Adrenal gland (tissue), 9 donors: ENCODE measurements at regions not wholly inside any gene's neighbourhood (a gene's known extent, or its start where the extent isn't known, plus 50 kb on each side); places are given as distances from the start of the nearest gene placed in this dataset.

Experiments
- DNase-seq, 7 donors: peaks; one replicate each; pipeline ENCODE4 v3.0.0-alpha.2; 2019 to 2020
- H3K27ac ChIP-seq, 5 donors: fragments of 200-600 bp; sonication (generic) in 4 of 5; 1 replicate in 3 of 5; 2 replicates in 2 of 5; pipeline versions ENCODE4 v1.5.1 to v1.8.0; 2016 to 2020; ENCODE audit warnings: mild to moderate bottlenecking in 1 of 5
- H3K27me3 ChIP-seq: fragments of 200-600 bp; 2 replicates; pipeline ENCODE4 v1.8.0; 2021
- H3K36me3 ChIP-seq, 2 donors: fragments of 200-600 bp; replicated peaks in 1 of 2; 1 replicate in 1 of 2; 2 replicates in 1 of 2; pipeline versions ENCODE4 v1.5.1 to v1.8.0; 2018 to 2022
- H3K4me1 ChIP-seq, 2 donors: fragments of 200-600 bp; replicated peaks in 1 of 2; 1 replicate in 1 of 2; 2 replicates in 1 of 2; pipeline versions ENCODE4 v1.5.1 to v1.8.0; 2018 to 2021
- H3K4me3 ChIP-seq, 4 donors: fragments of 200-600 bp; sonication (generic) in 3 of 4; one replicate each; pipeline ENCODE4 v1.5.1; 2016 to 2018
- H3K9me3 ChIP-seq, 3 donors: fragments of 200-600 bp; sonication (generic) in 1 of 3; replicated peaks in 1 of 3; 1 replicate in 2 of 3; 2 replicates in 1 of 3; pipeline versions ENCODE4 v1.5.1 to v1.8.0; 2016 to 2021
- POLR2A ChIP-seq, 2 donors: fragments of 450-650 bp; IDR thresholded peaks; one replicate each; pipeline ENCODE4 v1.6.1; 2017; ENCODE audit warnings: antibody characterized with exemption in 2 of 2, mild to moderate bottlenecking in 2 of 2, moderate library complexity in 1 of 2
- WGBS, 4 donors: extraction: QIAGEN DNeasy Blood & Tissue Kit in 2 of 4; methylation state at CpG; one replicate each; pipeline versions ENCODE4 v1.1.5 to v1.1.7; 2013 to 2017; 5-methylcytosine and 5-hydroxymethylcytosine counted together
- intact Hi-C, 2 donors: fragments of 100-400 bp; cut with DNase I; formaldehyde crosslinking; loops; one replicate each; pipeline versions ENCODE4 v1.14.1 to v1.15.0; 2022 to 2023
- TF ChIP-seq, protein P1 (sequence below), 6 experiments: fragments of 450-650 bp in 4 of 6; fragments of 200-600 bp in 2 of 6; sonication (generic) in 1 of 6; IDR thresholded peaks; 1 replicate in 5 of 6; 2 replicates in 1 of 6; pipeline versions ENCODE4 v1.5.1 to v1.8.0; 2016 to 2021; ENCODE audit warnings: antibody characterized with exemption in 6 of 6, mild to moderate bottlenecking in 2 of 6, moderate library complexity in 1 of 6
- donor health status: healthy with polysubstance abuse.
- donor health status: Bipolar disorder and iron deficiency.
- donor health status: DM: yes; HTN: yes; CAD: no.
- donor health status: DM: no; HTN: no; CAD: no.
- donor health status: DM: no; HTN: no; CAD: no.

DNA sequence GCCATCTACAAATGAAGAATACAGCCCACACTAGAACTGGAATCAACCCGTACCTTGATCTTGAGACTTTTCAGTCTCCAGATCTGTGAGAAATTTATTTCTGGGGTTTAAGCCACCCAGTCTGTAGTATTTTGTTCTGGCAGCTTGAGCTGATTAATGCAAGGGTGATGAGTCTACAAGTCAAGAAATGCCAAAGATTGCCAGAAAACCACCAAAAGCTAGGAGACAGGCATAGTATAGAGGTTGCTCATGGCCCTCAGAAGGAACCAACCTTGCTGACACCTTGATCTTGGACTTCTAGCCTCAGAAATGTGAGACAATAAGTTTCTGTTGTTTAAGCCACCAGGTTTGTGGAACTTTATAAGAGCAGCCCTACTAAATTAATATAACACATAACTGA, 428.2 kb upstream of the KLF12 start:
- TF ChIP-seq POLR2A (IDR thresholded peaks at IDR 0.05): no peak
- TF ChIP-seq, protein P1, sequence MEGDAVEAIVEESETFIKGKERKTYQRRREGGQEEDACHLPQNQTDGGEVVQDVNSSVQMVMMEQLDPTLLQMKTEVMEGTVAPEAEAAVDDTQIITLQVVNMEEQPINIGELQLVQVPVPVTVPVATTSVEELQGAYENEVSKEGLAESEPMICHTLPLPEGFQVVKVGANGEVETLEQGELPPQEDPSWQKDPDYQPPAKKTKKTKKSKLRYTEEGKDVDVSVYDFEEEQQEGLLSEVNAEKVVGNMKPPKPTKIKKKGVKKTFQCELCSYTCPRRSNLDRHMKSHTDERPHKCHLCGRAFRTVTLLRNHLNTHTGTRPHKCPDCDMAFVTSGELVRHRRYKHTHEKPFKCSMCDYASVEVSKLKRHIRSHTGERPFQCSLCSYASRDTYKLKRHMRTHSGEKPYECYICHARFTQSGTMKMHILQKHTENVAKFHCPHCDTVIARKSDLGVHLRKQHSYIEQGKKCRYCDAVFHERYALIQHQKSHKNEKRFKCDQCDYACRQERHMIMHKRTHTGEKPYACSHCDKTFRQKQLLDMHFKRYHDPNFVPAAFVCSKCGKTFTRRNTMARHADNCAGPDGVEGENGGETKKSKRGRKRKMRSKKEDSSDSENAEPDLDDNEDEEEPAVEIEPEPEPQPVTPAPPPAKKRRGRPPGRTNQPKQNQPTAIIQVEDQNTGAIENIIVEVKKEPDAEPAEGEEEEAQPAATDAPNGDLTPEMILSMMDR (IDR thresholded peaks at IDR 0.05): no peak
- WGBS, 4 donors: 87 to 100% (median 92%) methylated on average over 1 of the region's 1 CpG
- Histone ChIP-seq H3K27me3 (no peaks in the 10 kb centered on the region), H3K27ac (no peak overlapping the region), H3K36me3 (no peaks in the 10 kb centered on the region), H3K4me3 (no peak overlapping the region), H3K9me3 (no peaks in the 10 kb centered on the region), H3K4me1 (no peaks in the 10 kb centered on the region)
- DNase-seq: no peak
- intact Hi-C loops: no loop called here

DNA sequence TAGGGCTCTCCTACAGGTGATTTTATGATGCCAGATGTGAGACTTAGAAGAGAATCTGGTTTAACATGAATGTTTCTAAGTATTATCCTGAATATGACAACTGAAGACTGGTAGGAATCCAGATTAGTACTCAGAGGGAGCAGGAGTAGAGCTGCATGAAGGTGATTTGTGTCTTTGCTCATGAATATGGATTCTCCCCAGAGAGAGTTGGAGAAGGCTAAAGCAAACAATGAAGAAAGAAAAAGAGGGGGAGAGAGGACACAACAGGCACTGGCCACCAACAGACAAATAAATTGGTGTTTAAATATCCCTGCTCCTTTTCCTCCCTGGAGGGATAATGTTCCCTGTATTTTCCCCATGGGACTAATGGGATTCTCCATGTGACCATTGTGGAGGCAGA, 427.0 kb upstream of the KLF12 start:
- DNase-seq: no peak
- Histone ChIP-seq H3K9me3 (no peaks in the 10 kb centered on the region), H3K4me1 (no peaks in the 10 kb centered on the region), H3K27me3 (no peaks in the 10 kb centered on the region), H3K36me3 (no peaks in the 10 kb centered on the region), H3K4me3 (no peak overlapping the region), H3K27ac (no peak overlapping the region)
- no peak for TF ChIP-seq POLR2A (IDR thresholded peaks at IDR 0.05)
- TF ChIP-seq, protein P1 (IDR thresholded peaks at IDR 0.05): no peak
- intact Hi-C loops: no loop called here

DNA sequence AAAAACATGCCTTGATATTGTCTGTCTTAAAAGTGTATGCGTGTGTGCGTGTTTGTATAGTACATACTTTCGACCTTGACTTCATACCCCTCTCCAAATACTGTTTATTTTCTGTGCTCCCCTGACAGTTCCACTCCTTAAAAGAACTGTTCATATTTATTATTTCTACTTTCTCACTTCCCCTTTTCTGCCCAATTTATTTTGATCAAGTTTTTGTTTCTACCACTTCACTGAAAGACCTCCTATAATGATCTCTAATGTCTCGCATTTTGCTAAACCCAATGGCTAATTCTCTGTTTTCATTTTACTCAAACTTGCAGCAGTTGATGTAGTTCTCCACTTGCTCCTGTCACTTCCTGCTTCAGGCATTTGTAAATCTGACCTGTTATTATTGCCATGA, 426.1 kb upstream of the KLF12 start:
- Histone ChIP-seq H3K9me3 (no peaks in the 10 kb centered on the region), H3K27me3 (no peaks in the 10 kb centered on the region), H3K36me3 (no peaks in the 10 kb centered on the region), H3K27ac (no peak overlapping the region), H3K4me3 (no peak overlapping the region), H3K4me1 (no peaks in the 10 kb centered on the region)
- DNase-seq: no peak
- intact Hi-C loops: no loop called here
- WGBS, 4 donors: 75 to 85% (median 76%) methylated on average over 4 of the region's 4 CpGs
- TF ChIP-seq, protein P1 (IDR thresholded peaks at IDR 0.05): no peak
- no peak for TF ChIP-seq POLR2A (IDR thresholded peaks at IDR 0.05)

DNA sequence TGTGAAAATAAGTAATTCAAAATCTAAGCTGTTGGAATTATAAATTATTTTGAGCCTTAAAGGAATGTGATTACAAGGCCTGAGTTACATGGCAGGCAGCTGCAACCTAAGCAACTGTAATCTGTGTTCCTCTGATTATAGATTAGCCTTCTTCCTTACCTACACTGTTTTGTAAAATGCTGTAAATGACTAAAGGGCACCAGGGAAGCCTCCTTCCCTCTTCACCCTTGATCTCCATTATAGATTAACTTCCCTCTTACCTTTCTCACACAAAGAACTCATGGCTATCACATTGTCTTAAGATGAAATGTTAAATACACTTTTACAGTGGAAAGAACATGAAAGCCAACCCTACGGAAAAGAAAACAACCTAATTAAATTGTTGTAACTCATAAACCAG, 423.7 kb upstream of the KLF12 start:
- Histone ChIP-seq H3K27me3 (no peaks in the 10 kb centered on the region), H3K27ac (no peak overlapping the region), H3K9me3 (no peaks in the 10 kb centered on the region), H3K4me3 (no peak overlapping the region), H3K4me1 (no peaks in the 10 kb centered on the region), H3K36me3 (no peaks in the 10 kb centered on the region)
- no peak for DNase-seq
- 93 to 95% (median 94%) methylated on average over 1 of the region's 1 CpG for WGBS, 4 donors
- intact Hi-C loops: no loop called here
- TF ChIP-seq, protein P1 (IDR thresholded peaks at IDR 0.05): no peak
- TF ChIP-seq POLR2A (IDR thresholded peaks at IDR 0.05): no peak
